WERI-Rb-1 (cell line): ENCODE measurements at regions not wholly inside any gene's neighbourhood (a gene's known extent, or its start where the extent isn't known, plus 50 kb on each side); places are given as distances from the start of the nearest gene placed in this dataset.

Experiments
- DNase-seq: peaks from one replicate; pipeline ENCODE4 v3.0.0-alpha.2; 2020
- H3K27ac ChIP-seq: fragments of 250-450 bp; sonication (Bioruptor Pico); 2 replicates; pipeline ENCODE4 v1.5.1; 2020; ENCODE audit warnings: mild to moderate bottlenecking, moderate library complexity
- H3K27me3 ChIP-seq: fragments of 250-450 bp; sonication (Bioruptor Pico); 2 replicates; pipeline ENCODE4 v1.5.1; 2021; ENCODE audit warnings: mild to moderate bottlenecking, low read depth, moderate library complexity; ENCODE audit not compliant: insufficient read depth, severe bottlenecking
- H3K36me3 ChIP-seq: fragments of 250-450 bp; sonication (Bioruptor Pico); 2 replicates; pipeline ENCODE4 v1.5.1; 2020; ENCODE audit warnings: mild to moderate bottlenecking, moderate library complexity
- H3K4me3 ChIP-seq: 2 replicates; pipeline ENCODE4 v1.5.1; 2011; ENCODE audit warnings: low read depth, mild to moderate bottlenecking, control low read depth, low read length
- H3K9me3 ChIP-seq: fragments of 250-450 bp; sonication (Bioruptor Pico); 2 replicates; pipeline ENCODE4 v1.5.1; 2021; ENCODE audit warnings: mild to moderate bottlenecking, moderate library complexity; ENCODE audit not compliant: severe bottlenecking
- CTCF ChIP-seq: IDR thresholded peaks from 2 replicates; pipeline ENCODE4 v1.5.1; 2011; ENCODE audit warnings: low read depth, mild to moderate bottlenecking, control low read depth, inconsistent platforms, low read length

- no peak overlapping the region for H3K4me3 ChIP-seq
- H3K27ac ChIP-seq = no peak overlapping the region
- H3K27me3 ChIP-seq = peaks cover 34% of the 10 kb centered on the region
- no peak for DNase-seq
- TF ChIP-seq CTCF = no peak
- H3K36me3 ChIP-seq = no peaks in the 10 kb centered on the region
- no peaks in the 10 kb centered on the region for H3K9me3 ChIP-seq
Observed at GRCh38 chr2:18910843-18911242, 321.5 kb upstream of the NT5C1B start.

GRCh38 chr2:18907937-18908336 is 318.6 kb upstream of the NT5C1B start:
- Histone ChIP-seq H3K9me3 (no peaks in the 10 kb centered on the region), H3K27me3 (peaks cover 36% of the 10 kb centered on the region), H3K27ac (no peak overlapping the region), H3K36me3 (no peaks in the 10 kb centered on the region), H3K4me3 (no peak overlapping the region)
- TF ChIP-seq CTCF = no peak
- no peak for DNase-seq

- Histone ChIP-seq H3K4me3 (no peak overlapping the region), H3K9me3 (no peaks in the 10 kb centered on the region), H3K27ac (no peak overlapping the region), H3K36me3 (no peaks in the 10 kb centered on the region), H3K27me3 (peaks cover 39% of the 10 kb centered on the region)
- DNase-seq = no peak
- no peak for TF ChIP-seq CTCF
Observed at GRCh38 chr2:18907508-18907907, 318.1 kb upstream of the NT5C1B start.

- DNase-seq = no peak
- Histone ChIP-seq H3K36me3 (no peaks in the 10 kb centered on the region), H3K27me3 (peaks cover 63% of the 10 kb centered on the region), H3K27ac (no peak overlapping the region), H3K4me3 (no peak overlapping the region), H3K9me3 (no peaks in the 10 kb centered on the region)
- TF ChIP-seq CTCF = no peak
Observed at GRCh38 chr2:18903750-18904149, 314.4 kb upstream of the NT5C1B start.

GRCh38 chr2:18901242-18901641 is 311.9 kb upstream of the NT5C1B start:
- H3K27ac ChIP-seq = no peak overlapping the region
- no peak for DNase-seq
- H3K4me3 ChIP-seq = no peak overlapping the region
- H3K9me3 ChIP-seq = no peaks in the 10 kb centered on the region
- H3K27me3 ChIP-seq = peaks cover 71% of the 10 kb centered on the region
- no peak for TF ChIP-seq CTCF
- no peaks in the 10 kb centered on the region for H3K36me3 ChIP-seq

GRCh38 chr2:18900691-18901141 is 311.3 kb upstream of the NT5C1B start:
- Histone ChIP-seq H3K27me3 (peaks cover 69% of the 10 kb centered on the region), H3K9me3 (no peaks in the 10 kb centered on the region), H3K4me3 (no peak overlapping the region), H3K36me3 (no peaks in the 10 kb centered on the region), H3K27ac (no peak overlapping the region)
- no peak for TF ChIP-seq CTCF
- no peak for DNase-seq
